ENCODE measurements at regions not wholly inside any gene's neighbourhood (a gene's known extent, or its start where the extent isn't known, plus 50 kb on each side); places are given as distances from the start of the nearest gene placed in this dataset.
A peak's percentile ranks its signal among the peaks of the same experiment; 100 is the strongest.

- no peak overlapping the region for H3K4me3 ChIP-seq
- no peak for TF ChIP-seq CTCF (IDR thresholded peaks at IDR 0.05)
- no peaks in the 10 kb centered on the region for H3K27me3 ChIP-seq
- H3K36me3 ChIP-seq: no peaks in the 10 kb centered on the region
- no peak for DNase-seq (ENCODE audit: low spot score in 2 of 2)
- H3K4me1 ChIP-seq: no peaks in the 10 kb centered on the region
- H3K9me3 ChIP-seq: no peaks in the 10 kb centered on the region
- intact Hi-C loops (cut with DNase I): no loop called here
- no peak overlapping the region for H3K27ac ChIP-seq
These were observed 122.4 kb upstream of the GPM6A start for GRCh38 chr4:175934506-175934905.

DNA sequence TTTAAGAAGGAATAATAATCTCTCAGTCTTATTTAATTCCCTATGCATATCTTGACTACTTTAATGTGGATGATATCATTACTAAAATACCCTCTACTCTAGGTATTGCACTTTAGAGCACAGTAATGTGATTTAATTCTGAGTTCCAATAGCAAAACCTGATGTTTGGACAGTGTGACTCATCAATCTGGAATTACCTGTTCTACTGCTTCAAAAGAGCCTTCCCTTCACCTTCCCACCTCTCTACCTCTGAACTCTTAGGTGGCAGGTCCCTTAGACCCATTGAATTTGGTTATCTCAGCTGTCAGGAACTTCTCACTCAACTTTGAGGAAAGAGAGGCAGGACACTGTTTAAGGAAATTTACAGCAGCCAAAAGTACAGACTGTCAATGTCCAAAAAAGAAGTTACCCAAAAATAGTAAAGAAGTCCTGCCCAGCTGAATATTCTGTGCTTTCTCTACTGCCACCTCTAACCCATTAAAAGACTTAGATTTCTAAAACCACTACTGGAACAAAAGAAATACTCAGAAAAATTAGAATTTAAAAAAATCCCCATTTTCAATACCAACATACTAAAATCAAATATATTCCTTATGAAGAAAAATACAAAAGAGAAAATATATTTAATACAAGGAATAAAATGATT is 123.1 kb upstream of the GPM6A start:
- no peak for TF ChIP-seq CTCF (IDR thresholded peaks at IDR 0.05)
- DNase-seq (ENCODE audit: low spot score in 2 of 2): no peak
- Histone ChIP-seq H3K36me3 (no peaks in the 10 kb centered on the region), H3K9me3 (no peaks in the 10 kb centered on the region), H3K27ac (no peak overlapping the region), H3K27me3 (no peaks in the 10 kb centered on the region), H3K4me3 (no peak overlapping the region), H3K4me1 (no peaks in the 10 kb centered on the region)
- intact Hi-C loops (cut with DNase I): no loop called here

DNA sequence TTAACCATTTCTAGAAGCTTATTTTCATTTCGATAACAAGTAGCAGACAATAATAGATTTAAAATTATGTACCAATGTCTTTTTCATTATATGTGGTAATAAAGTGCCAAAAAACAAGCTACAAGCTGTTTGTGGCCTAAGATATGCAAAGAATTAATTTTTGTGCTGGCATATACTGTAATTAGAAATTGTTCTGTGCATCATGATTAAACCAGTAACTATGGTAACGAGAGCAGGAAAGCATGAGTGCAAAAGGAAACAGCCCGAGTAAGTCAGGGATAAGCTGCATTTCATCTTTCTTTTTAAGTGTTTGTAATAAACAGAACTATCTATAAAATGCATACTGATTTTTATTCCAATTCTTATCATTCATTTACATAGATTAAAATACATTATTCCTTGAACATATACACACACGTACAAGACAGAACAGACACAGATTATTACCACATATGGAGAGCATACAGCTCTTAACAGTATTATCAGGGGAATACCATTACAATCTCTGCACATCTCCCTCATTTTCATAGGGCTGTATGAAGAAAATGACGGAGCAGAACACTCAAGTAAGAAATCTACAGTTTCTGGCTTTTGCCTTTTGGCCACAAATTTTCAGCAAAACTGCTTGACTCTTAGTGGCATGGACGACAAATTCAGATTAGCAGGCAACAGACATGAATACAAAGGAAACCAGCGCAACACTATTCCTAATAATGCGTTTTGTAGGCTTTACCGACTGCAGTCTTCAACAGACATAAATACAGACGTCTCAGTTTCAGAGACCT is 121.3 kb upstream of the WDR17 start:
- Histone ChIP-seq H3K27ac (no peak overlapping the region), H3K27me3 (no peaks in the 10 kb centered on the region), H3K36me3 (no peaks in the 10 kb centered on the region), H3K4me1 (no peaks in the 10 kb centered on the region), H3K9me3 (no peaks in the 10 kb centered on the region), H3K4me3 (no peak overlapping the region)
- DNase-seq (ENCODE audit: low spot score in 2 of 2): no peak
- TF ChIP-seq CTCF (IDR thresholded peaks at IDR 0.05): no peak
- intact Hi-C loops (cut with DNase I): no loop called here

- Histone ChIP-seq H3K27me3 (no peaks in the 10 kb centered on the region), H3K36me3 (no peaks in the 10 kb centered on the region), H3K4me3 (no peak overlapping the region), H3K27ac (no peak overlapping the region), H3K9me3 (no peaks in the 10 kb centered on the region), H3K4me1 (no peaks in the 10 kb centered on the region)
- intact Hi-C loops (cut with DNase I): no loop called here
- DNase-seq (ENCODE audit: low spot score in 2 of 2): no peak
- no peak for TF ChIP-seq CTCF (IDR thresholded peaks at IDR 0.05)
These were observed 119.0 kb upstream of the WDR17 start for GRCh38 chr4:175946472-175947116.

DNA sequence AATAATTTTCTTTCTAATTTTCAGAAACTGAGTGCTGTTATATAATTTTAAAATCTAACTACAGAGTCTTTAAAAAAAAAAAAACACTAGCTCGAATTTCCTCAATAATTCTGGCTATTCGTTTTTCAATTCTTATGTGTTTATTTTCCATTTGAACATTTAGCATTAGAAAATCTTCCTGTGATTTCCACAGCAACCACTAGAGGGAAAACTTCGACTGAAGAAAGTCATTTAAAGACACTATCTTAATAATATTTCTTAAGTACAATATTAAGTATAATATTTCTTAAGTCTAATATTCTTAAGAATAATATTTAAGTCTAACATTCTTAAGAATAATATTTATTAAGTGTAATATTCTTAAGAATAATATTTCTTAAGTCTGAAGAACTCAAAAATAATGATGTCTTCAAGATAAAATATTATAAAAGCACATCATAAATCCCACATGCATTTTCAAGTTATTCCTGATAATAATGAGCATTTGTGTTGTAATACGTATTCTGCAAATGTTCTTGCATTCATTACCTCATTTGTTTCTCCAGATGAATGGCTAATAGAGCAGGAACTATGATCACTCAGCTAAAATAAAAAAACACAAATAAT is 118.4 kb upstream of the WDR17 start:
- Histone ChIP-seq H3K4me3 (no peak overlapping the region), H3K4me1 (no peaks in the 10 kb centered on the region), H3K36me3 (no peaks in the 10 kb centered on the region), H3K27ac (no peak overlapping the region), H3K27me3 (no peaks in the 10 kb centered on the region), H3K9me3 (no peaks in the 10 kb centered on the region)
- peak in 2 of 3 experiments; percentile 59 for TF ChIP-seq CTCF (IDR thresholded peaks at IDR 0.05)
- DNase-seq (ENCODE audit: low spot score in 2 of 2): no peak
- intact Hi-C loops (cut with DNase I): no loop called here
